ENCODE measurements at regions not wholly inside any gene's neighbourhood (a gene's known extent, or its start where the extent isn't known, plus 50 kb on each side); places are given as distances from the start of the nearest gene placed in this dataset.

- TF ChIP-seq CTCF (IDR thresholded peaks at IDR 0.05; ENCODE audit: extremely low read depth in 1 of 2, insufficient read depth in 1 of 2, low read depth in 1 of 2, low read length in 2 of 2) (no peak), POLR2AphosphoS5 (IDR thresholded peaks at IDR 0.05; ENCODE audit: insufficient read depth, low read depth, low read length) (no peak), GATA2 (IDR thresholded peaks at IDR 0.05; ENCODE audit: insufficient read depth, insufficient read length, low read depth, low read length) (no peak), POLR2A (IDR thresholded peaks at IDR 0.05; ENCODE audit: low read depth, low read length) (no peak), MAX (IDR thresholded peaks at IDR 0.05; ENCODE audit: insufficient read depth, insufficient read length) (no peak), EZH2 (IDR thresholded peaks at IDR 0.05; ENCODE audit: borderline replicate concordance, low read depth, low read length, severe bottlenecking) (no peak), JUN (IDR thresholded peaks at IDR 0.05; ENCODE audit: borderline replicate concordance, insufficient read depth, insufficient read length, low read depth) (no peak)
Measured at GRCh38 chr1:14546416-14546815, 52.1 kb upstream of the KAZN start.
